NCI-H146 (cell line): ENCODE measurements at regions not wholly inside any gene's neighbourhood (a gene's known extent, or its start where the extent isn't known, plus 50 kb on each side); places are given as distances from the start of the nearest gene placed in this dataset.
"Not testable (repeated sequence)": the region's sequence is repeated elsewhere in the genome, so short reads cannot be mapped to it uniquely, and the experiment has no call there.

ENCODE experiments used
- DNase-seq: peaks from one replicate; lab custom pipeline; 2025; lab: John Stamatoyannopoulos, UW

DNA sequence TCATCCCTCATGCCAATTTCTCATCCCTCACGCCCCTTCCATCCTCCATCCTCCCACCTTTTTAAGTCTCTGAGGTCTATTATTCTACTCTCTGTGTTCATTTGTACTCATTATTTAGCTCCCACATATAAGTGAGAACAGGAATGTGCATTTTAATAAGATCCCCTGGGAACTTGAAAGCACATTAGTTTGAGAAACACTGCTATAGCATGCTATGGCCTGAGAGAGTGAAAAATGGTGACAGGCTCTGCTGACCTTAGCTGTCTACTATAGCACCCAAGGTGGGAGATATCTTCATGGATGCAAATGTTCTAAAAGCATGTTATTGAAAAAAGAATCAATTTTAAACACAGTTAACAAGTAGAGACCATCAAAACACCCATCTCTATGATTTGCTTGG lies 712.0 kb downstream of the TFAP2A start:
- no peak for DNase-seq

DNA sequence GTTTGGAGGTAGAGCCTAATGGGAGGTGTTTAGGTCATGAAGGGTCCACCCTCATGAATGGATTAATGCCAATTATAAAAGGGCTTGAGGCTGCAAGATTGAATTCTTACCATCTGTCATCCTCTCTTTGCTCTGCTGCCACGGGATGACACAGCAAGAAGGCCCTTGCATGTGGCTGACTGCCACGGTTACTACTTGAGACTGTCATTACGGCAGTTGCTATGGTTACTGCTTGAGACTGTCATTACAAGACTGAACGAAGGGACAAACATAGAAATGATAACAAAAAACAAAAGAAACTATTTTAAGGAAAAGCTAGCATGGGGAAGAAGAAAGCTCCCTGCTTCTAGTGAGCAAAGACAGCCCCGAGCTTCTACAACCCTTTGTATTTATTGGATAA lies 715.0 kb downstream of the TFAP2A start:
- no peak for DNase-seq

DNA sequence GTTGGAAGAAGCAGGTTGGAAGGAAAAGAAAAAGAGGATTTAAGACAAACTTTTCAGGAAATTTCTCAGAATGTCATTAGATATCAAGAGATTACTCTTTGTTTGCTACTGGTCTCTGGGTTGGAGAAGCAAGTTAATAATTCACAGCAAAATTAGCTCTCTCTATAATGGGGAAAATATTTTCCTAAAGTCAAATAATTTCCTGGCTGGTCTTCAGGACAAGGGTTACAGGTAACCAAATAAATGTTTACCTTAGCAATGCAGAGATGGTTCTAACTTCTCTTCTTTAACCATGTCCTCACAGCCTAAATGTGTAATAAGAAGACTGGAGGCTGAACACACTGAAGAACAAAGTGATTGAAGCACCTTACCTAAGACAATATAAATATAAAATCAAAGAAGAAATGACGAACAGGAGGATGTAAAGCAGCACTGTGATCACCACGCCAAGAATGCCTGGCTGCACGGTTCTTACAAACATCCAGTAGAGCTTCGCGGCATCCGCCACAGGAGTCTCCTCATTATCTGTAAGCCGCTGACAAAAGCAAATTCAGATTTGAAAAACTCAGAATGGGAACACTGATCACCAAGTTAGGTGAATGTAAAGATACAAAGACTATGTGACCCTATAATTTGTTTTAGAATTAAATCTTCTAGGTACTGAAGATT lies 717.5 kb downstream of the TFAP2A start:
- DNase-seq = no peak

DNA sequence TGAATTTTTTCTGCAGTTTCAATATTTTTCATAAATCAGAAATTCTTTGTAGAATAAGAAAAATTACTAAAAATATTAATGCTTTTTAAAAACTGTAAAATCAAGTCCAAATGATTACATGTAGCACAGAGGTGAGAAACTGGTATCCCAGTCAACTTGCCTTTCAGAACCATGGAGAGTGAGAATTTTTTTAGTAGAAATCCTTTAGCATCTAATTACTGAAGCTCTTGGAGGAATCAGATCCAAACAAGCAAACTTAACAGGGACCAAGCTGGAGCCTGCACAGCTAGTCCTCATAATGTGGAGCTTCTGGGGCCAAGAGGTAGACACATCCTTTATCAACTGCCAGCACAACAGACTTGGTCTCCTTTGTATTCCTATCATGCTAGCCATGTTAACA lies 724.5 kb downstream of the TFAP2A start:
- DNase-seq = no peak

DNA sequence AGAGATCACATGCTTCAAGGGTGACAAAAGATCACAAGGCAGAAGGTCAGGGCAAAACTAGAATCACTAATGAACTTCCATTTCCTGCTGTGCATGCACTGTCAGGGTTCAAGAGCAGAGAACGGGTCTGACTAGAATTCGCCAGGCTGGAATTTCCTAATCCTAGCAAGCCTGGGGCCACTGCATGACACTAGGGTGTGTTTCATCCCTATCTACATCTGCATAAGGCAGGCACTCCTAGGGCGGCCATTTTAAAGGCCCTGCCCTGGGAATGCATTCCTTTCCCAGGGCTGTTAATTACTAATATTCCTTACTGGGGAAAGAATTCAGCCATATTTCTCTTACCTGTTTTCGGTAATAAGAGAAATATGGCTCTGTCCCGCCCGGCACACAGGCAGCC lies 734.1 kb downstream of the TFAP2A start:
- not testable (repeated sequence) for DNase-seq

DNA sequence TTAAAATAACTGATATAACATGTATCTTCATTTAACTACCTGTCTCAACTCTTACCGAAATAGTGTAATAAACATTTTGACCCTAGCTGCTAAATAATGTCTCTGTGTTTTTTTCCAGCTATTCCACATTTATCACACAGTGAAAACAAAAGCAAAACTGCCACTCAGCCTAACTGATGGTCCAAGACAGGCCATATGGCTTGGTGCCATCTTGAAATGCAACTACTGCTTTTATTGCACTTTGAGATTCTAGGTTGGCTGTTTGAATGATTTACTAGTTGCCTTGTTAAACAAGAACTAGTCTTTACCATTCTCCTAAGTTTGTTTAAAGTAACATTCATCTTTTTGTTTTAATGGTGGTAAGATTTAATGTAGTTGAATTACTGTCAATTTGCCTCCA lies 739.8 kb downstream of the TFAP2A start:
- no peak for DNase-seq

DNA sequence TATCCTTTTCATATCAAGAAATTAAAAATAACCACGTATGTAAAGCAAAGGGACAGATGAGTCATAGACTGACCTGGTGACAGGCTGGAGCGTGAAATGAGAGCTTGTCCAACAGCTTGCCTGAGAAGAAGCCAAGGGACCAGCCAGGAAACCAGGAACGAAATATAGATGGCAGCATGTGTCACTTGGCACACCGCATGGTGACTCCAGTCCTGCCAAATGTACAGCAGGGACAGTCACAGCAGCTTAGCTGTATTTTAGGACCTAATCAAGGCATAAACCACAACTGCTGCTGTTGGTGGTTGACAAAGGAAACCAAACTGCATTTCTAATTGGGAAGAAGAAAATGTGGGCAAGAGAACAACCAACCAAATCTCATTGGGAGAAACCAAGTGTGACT lies 755.0 kb downstream of the TFAP2A start:
- DNase-seq = no peak

DNA sequence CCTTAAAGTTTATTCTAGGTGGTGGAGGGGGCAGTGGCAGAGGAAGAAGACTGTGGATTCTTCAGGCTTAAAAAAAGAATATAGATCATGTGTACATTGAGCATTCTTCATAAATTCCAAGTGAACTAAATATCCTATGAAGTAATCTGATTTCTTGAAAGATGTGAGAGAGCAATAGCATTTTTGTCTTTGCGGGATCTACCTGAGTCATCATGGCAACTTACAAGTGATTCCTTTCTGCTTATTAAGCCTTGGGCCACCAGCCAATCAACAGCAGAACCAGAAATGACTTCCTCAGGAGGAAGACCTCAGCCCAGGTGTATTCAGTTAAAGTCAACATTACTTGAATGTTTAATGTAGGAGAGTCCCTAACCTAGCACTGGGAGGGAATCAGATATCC lies 756.9 kb downstream of the TFAP2A start:
- no peak for DNase-seq

DNA sequence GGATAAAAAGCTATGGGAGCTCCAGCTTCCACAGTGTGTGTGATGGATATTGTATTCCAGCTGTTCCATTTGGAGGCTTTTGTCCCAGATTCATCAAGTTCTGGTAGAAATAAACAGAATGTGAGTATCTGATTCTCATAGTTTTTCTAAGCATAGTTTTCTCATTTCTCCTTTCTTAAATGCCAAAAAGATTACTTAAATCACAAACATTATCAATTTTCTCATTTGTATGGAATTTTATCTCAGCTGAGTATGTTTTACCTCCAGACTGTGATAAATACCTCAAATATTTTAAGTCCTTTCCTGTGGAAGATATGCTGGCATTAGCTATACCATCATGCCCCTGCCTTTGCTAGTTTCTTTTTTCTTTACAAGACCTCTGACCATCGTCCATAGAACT lies 767.3 kb downstream of the TFAP2A start:
- no peak for DNase-seq

DNA sequence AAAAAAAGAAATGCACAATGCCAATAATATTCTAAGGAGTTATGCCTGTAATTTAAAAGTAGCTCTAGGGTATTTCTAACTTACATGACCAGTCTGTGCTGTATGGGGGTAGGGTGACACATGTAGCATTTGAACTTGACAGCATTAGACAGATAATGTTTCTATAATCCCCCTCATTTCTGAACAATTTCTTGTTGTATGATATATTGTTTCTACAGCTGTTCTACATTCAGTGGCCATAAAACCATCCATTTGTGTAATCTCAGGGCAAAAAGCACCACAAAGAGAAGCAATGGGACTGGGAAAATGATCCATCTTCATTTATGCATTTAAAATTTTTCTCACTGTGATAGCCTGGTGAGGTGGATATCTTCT lies 767.8 kb downstream of the TFAP2A start:
- peak; percentile 41 for DNase-seq

DNA sequence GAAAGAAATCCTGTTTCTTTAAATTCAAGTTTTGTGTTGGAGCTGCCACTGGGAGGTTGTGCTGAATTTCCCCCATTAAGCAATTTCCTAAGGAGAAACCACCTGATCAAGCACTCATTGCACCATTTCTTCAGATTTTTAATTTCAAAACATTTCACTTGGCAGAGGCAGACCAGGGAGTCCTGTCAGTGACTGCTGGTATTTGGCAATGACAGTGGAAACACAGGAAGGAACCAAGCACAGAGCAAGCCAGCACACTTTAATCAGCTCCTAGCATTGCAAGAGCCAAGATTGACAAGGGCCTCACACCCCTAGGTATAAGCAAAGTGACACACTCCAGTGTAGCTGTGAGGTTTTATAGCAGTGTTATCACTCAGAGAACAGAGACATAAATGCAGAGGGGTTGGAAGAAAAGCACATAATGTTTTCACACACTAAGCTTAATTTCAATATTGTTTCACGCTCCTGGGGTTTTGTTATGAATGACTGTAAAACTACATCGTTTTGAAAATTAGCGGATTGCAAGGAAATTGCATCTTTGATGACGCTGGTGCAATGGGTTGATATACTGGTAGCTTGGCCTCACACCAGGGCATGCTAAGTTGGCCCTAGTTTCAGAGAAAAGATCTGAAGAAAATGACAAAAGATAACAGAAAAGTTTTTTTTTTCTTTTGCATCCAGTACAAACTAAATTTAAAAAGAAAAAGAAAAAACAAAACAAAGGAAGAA lies 768.4 kb downstream of the TFAP2A start:
- DNase-seq = no peak

DNA sequence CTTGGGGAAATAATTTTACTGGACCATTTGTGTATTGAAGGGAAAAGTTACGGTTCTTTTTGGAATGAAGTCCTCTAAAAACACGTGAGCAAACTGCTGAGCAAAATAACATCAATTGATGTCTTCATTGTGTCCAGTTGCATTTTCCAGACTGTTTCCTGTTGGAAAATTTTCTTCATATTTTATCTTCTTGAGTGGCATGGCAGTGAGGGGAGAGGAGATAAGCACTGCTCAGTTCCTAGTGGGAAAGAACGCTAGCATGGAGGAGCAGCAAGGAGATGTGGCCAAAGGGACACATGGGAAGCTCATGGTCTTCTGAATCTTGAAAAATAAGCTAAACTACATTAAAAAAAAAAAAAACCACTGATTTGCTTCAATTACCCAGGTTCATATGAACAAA lies 776.0 kb downstream of the TFAP2A start:
- DNase-seq = no peak

DNA sequence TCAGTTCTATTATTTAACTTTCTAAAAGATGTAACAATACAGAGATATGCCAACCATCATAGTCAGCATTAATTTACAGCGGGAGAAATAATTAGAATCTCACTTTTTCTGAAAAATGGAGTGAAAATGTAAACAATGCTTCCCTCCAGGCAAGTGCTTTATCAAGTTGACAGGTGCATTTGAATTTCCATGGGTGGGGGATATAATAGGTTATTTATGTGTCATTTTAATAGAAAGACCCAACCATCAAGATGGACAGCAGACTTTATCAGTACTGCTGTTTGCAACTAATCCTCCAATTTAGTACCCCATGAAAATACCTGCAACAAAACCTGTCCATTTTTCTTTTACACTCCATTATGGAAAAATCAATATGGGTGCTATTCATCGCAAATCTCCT lies 780.1 kb downstream of the TFAP2A start:
- DNase-seq = peak; percentile 98

DNA sequence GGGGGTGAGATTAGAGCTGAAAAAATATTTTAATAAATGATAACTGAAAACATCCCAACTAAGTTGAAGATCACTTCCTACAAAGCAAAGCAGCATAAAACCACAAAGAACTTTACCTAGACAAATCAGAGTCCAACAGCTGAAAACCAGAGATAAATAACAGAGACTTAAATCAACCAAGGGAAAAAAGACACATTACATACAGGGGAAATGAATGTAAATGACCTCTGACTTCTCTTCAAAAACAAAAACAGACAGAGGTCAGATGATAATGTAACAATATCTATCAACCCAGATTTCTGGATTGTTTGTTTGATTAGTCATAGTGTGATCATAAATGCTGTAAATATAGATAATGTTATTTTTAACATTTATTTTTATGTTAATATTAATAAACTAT lies 782.8 kb downstream of the TFAP2A start:
- no peak for DNase-seq

DNA sequence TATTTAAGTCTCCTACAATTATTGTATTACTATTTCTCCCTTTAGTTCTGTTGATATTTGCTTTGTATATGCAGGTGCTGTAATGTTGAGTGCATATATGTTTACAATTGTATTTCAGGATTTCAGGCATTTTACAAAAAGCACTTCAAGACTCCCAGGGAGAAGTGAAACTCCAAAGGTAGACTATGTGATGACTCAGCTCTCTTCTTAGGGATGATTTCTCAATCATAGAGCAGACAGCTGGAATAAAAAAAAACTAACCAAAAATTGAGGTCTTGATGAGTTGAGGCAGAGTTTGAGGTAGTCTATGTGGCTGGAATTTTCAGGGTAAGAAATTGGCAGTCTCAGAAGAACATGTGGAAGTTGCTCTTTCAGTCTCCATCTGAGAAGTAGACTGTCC lies 786.1 kb downstream of the TFAP2A start:
- no peak for DNase-seq

DNA sequence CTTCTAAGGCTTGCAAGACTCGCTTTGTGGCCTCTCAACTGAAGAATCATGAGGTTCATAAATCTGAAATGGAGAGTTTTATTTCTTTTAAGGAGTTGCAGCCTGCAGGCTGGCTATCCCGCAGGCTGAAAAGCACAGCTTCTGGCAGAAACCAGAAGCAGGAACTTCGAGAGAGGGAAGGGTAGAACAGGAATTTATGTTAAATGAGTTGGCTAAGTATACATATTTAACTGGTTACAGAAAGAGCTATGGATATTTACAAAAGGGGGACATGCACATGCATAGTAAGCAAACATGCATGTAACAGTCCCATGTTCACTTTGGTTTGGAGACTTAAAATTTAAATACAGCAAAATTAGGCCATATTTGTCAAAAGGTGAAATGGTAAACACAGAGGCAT lies 787.0 kb downstream of the TFAP2A start:
- no peak for DNase-seq

DNA sequence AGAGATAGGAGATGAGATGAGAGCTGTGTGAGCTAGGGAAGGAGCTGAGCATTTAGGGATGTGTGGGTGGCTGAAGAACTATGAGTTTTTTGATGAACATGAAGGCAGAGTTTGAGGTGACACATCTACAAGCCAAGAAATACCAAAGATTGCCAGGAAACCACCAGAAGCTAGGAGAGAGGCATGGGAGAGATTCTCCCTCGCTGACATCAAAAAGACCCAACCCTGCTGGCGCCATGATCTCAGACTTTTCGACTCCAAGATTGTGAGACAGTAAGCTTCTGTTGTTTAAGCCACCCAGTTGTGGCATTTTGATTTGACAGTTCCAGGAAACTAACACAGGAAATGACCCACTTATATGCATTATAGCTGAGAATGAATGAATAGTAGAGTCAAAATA lies 790.9 kb downstream of the TFAP2A start:
- DNase-seq = no peak

DNA sequence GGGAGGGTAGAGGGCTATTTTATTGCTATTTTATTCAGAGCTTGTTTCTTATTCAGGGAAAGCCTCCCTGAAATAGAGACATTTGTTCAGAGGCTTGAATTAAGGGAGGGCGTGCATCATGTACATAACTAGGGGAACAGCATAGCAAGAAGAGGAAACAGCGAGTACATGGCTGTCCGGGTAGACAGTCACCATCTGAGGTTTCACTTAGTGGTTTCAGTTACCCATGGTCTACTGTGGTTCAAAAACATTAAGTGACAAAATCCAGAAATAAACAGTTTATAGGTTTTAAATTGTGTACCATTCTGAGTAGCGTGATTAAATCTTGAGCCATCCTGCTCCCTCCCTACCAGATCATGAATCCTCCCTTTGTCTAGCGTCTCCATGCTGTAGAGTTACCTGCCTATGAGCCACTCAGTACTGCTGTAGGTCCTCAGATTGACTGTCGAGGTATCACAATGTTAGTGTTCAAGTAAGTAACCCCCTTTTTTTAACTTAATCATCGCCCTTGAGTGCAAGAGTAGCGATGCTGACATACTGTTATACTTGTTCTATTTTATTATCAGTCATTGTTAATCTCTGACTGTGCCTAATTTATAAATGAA lies 791.5 kb downstream of the TFAP2A start:
- DNase-seq = no peak

DNA sequence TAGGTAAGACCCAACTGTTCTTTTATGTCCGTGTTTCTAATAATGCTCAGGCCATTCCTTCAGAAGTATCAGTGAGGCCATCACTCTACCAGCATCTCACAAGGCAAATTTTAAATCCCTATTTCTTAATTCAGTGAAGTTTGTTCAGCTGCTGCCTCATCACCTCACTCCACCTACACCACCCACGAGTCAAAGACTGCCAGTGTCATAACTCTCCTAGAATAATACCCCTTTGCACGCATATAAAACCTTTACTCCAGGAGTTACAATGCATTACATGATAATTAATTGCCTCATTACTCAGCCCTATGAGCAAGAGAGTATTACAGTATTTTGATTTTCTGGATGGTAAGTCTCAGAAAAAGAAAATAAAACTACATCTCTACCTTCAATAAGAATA lies 793.6 kb downstream of the TFAP2A start:
- peak; percentile 15 for DNase-seq

DNA sequence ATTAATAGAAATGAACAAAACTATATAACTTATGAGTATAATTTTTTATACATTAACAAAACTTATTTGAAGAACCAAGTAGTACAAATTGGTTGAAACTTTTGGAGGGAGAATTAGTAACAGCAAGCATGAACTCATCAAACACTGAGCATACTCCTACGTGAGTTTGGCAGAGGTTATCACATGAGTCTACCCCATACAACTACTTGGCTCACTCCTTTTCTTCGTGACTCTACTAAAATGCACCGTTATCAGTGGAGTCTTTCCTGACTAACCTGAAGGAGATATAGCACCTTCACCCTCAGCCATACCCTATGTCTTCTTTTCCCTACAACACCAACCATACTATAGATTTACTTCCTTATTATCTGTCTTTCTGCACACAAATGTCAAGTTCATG lies 794.2 kb downstream of the TFAP2A start:
- DNase-seq = no peak

DNA sequence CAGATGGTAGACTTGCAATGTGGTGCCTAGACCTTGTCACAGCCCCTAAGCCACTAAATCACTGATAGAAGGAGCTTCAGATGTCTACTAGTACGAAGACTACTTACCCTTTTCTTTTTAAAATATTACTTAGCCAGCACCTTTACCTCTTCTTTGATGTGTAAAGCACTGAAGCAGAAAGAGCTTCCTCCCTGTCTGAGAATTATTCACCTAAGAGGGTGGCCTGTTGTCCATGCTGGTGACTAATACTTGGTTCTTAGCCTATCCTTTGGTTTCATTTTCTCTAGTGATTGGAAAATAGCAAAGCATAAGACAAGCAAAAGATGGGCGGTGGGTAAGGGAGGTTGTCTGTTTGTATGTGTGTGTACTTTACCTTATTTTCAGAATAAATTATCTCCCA lies 794.6 kb downstream of the TFAP2A start:
- DNase-seq = no peak

DNA sequence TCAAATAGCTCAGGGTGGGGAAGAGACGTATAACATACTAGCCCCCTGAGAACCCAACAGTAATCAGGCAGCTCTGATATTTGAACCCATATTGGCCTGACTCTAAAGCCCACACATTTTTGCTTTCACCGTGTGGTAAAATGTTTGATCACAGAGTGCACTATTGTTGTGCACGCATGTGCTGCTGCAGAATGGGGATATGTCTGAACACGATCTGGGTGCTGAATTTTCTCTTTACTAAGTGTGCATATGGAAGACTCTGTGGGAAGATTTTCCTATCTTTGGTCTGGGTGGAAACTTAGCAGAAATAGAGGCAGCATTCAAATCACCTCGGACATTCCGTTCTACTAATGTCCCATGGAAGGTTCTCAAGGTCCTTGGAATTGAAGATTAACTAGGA lies 800.1 kb downstream of the TFAP2A start:
- DNase-seq = no peak

DNA sequence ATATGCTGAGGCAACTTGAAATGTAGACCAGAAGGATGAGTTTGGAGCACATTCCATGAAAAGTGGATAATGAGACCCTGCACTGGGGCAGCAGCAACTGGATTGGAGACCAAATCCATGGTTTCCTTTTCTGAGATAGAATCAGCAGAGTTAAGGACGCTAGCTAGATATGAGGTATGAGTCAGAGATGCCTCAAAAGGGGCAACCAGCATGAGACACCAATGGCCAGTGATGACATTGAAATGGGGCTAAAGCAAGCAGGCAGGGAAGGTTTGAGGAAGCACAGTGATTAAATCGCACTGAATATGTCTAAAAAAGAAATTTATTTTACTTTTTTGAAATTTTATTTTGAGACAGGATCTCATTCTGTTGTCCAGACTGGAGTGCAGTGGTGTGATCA lies 802.4 kb downstream of the TFAP2A start:
- no peak for DNase-seq
